H1 (cell line): ENCODE measurements at regions not wholly inside any gene's neighbourhood (a gene's known extent, or its start where the extent isn't known, plus 50 kb on each side); places are given as distances from the start of the nearest gene placed in this dataset.

Experiments
- CHD2 ChIP-seq: IDR thresholded peaks from 2 replicates; pipeline ENCODE4 v1.6.1; 2012; ENCODE audit warnings: low read length, improper control_type of control experiment
- JUN ChIP-seq: IDR thresholded peaks from 2 replicates; pipeline ENCODE4 v1.6.1; 2011; ENCODE audit warnings: low read depth, mild to moderate bottlenecking, improper control_type of control experiment, low read length
- KDM5A ChIP-seq: fragments of 200-600 bp; IDR thresholded peaks from 2 replicates; pipeline ENCODE4 v1.7.1; 2012; ENCODE audit warnings: mild to moderate bottlenecking, low read length, inconsistent platforms, mixed read lengths

- TF ChIP-seq JUN, result no peak
- TF ChIP-seq KDM5A, result no peak
- TF ChIP-seq CHD2, result no peak
- TF ChIP-seq, all 59 proteins: peak for 0
These were observed 958.2 kb downstream of the DNAJB9 start (continued) for GRCh38 chr7:109527833-109528232.
